CD4-positive, alpha-beta T cell (primary cell): ENCODE measurements at regions not wholly inside any gene's neighbourhood (a gene's known extent, or its start where the extent isn't known, plus 50 kb on each side); places are given as distances from the start of the nearest gene placed in this dataset.
A peak's percentile ranks its signal among the peaks of the same experiment; 100 is the strongest.
"Not testable (repeated sequence)": the region's sequence is repeated elsewhere in the genome, so short reads cannot be mapped to it uniquely, and the experiment has no call there.

Source experiments
- ATAC-seq: fragments of 200-7000 bp; cut with Tn5 transposase; one replicate; pipeline ENCODE4 v1.10.0; 2022; ENCODE audit warnings: mild to moderate bottlenecking; ENCODE audit not compliant: poor library complexity
- CTCF ChIA-PET: fragments of 350-600 bp; sonication (Branson Sonifier 250); formaldehyde crosslinking; loops from one replicate; lab custom pipeline; 2021; ENCODE audit warnings: antibody characterized with exemption, inconsistent platforms; lab: Charles Lee
- POLR2A ChIA-PET: fragments of 350-600 bp; sonication (Branson Sonifier 250); formaldehyde crosslinking; loops from one replicate; lab custom pipeline; 2021; ENCODE audit warnings: antibody characterized with exemption, inconsistent platforms; lab: Charles Lee
- DNase-seq, 14 experiments: peaks; one replicate each; pipeline ENCODE4 v3.0.0-alpha.2; 2013 to 2020; ENCODE audit warnings: mixed read lengths in 2 of 14
- H3K27ac ChIP-seq, 2 donors: one replicate each; pipeline versions ENCODE4 v1.5.1 to v1.7.0; 2013; ENCODE audit warnings: low read length in 2 of 2, low read depth in 1 of 2, mild to moderate bottlenecking in 1 of 2
- H3K27me3 ChIP-seq, 2 experiments: 1 replicate in 1 of 2; 2 replicates in 1 of 2; pipeline versions ENCODE4 v1.6.1 to v1.7.0; 2013; ENCODE audit warnings: low read length in 2 of 2, control low read depth in 1 of 2, mild to moderate bottlenecking in 1 of 2, moderate library complexity in 1 of 2; ENCODE audit not compliant: insufficient read depth in 2 of 2, control insufficient read depth in 1 of 2
- H3K36me3 ChIP-seq: one replicate; pipeline ENCODE4 v1.6.1; 2013; ENCODE audit warnings: low read length, control low read depth; ENCODE audit not compliant: insufficient read depth
- H3K4me1 ChIP-seq: one replicate; pipeline ENCODE4 v1.6.1; 2013; ENCODE audit warnings: low read length, control low read depth; ENCODE audit not compliant: insufficient read depth
- H3K4me3 ChIP-seq: one replicate; pipeline ENCODE4 v1.5.1; 2013; ENCODE audit warnings: mild to moderate bottlenecking, low read length, moderate library complexity
- H3K9me3 ChIP-seq, 2 experiments: 1 replicate in 1 of 2; 2 replicates in 1 of 2; pipeline versions ENCODE4 v1.6.1 to v1.7.0; 2013; ENCODE audit warnings: low read length in 2 of 2, mild to moderate bottlenecking in 2 of 2, control low read depth in 1 of 2, moderate library complexity in 1 of 2; ENCODE audit not compliant: control insufficient read depth in 1 of 2, insufficient read depth in 1 of 2
- H3K27ac Mint-ChIP-seq: one replicate; pipeline ENCODE4 v1.8.0; 2020; ENCODE audit warnings: mixed read lengths
- H3K27me3 Mint-ChIP-seq: one replicate; pipeline ENCODE4 v1.8.0; 2021; ENCODE audit warnings: mixed read lengths
- H3K36me3 Mint-ChIP-seq: one replicate; pipeline ENCODE4 v1.8.0; 2021; ENCODE audit warnings: low read depth, mixed read lengths
- H3K4me1 Mint-ChIP-seq: one replicate; pipeline ENCODE4 v1.8.0; 2021; ENCODE audit warnings: low read depth, mixed read lengths
- H3K4me3 Mint-ChIP-seq: one replicate; pipeline ENCODE4 v1.8.0; 2020; ENCODE audit warnings: mild to moderate bottlenecking, mixed read lengths
- H3K9me3 Mint-ChIP-seq: one replicate; pipeline ENCODE4 v1.8.0; 2020; ENCODE audit warnings: mixed read lengths
- CTCF ChIP-seq: fragments of 200-600 bp; IDR thresholded peaks from one replicate; pipeline ENCODE4 v1.8.0; 2022; ENCODE audit warnings: antibody characterized with exemption, mild to moderate bottlenecking
- intact Hi-C, 2 experiments: fragments of 100-400 bp; cut with DNase I in 1 of 2; cut with micrococcal nuclease in 1 of 2; formaldehyde crosslinking; loops; one replicate each; pipeline versions ENCODE4 v1.15.1 to v1.9.0; 2023 to 2025; cut with DNase I, micrococcal nuclease

DNA sequence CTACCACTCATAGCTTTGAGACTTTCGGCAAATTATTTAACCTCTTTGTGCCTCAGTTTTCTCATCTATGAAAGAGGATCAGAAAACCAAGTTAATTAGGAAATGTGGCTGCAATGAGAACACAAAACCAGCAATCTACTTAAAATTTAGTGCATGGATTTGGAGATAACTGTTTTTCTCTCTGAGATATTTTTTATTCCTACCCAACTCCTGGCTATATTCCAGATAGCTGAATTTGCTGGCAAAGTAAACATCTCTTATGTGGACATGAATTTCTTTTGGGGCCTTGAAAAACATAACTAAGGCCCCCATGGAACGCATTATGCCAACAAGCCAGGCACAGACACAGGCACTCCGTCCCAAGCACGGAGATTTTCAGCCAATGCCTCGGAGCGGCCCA lies 53.4 kb upstream of the FOXN3 start:
- intact Hi-C loops = no loop called here
- Mint-ChIP-seq H3K27me3 (no peaks in the 10 kb centered on the region), H3K4me3 (no peak overlapping the region), H3K9me3 (no peaks in the 10 kb centered on the region), H3K4me1 (peaks cover 57% of the 10 kb centered on the region), H3K27ac (peak overlapping the region; percentile 20), H3K36me3 (peaks cover 55% of the 10 kb centered on the region)
- ATAC-seq (no peak), DNase-seq (no peak)
- Histone ChIP-seq H3K36me3 (peaks cover 15% of the 10 kb centered on the region), H3K27me3 (no peaks in the 10 kb centered on the region), H3K27ac (no peak overlapping the region), H3K9me3 (no peaks in the 10 kb centered on the region), H3K4me3 (no peak overlapping the region), H3K4me1 (peaks cover 30% of the 10 kb centered on the region)
- ChIA-PET POLR2A (interaction anchor here (0.7 kb wide), 1 partner anchor 71 kb away, joined by 3 read pairs; no protein-coding TSS in a partner anchor), CTCF (no interaction called here)
- TF ChIP-seq CTCF = no peak

DNA sequence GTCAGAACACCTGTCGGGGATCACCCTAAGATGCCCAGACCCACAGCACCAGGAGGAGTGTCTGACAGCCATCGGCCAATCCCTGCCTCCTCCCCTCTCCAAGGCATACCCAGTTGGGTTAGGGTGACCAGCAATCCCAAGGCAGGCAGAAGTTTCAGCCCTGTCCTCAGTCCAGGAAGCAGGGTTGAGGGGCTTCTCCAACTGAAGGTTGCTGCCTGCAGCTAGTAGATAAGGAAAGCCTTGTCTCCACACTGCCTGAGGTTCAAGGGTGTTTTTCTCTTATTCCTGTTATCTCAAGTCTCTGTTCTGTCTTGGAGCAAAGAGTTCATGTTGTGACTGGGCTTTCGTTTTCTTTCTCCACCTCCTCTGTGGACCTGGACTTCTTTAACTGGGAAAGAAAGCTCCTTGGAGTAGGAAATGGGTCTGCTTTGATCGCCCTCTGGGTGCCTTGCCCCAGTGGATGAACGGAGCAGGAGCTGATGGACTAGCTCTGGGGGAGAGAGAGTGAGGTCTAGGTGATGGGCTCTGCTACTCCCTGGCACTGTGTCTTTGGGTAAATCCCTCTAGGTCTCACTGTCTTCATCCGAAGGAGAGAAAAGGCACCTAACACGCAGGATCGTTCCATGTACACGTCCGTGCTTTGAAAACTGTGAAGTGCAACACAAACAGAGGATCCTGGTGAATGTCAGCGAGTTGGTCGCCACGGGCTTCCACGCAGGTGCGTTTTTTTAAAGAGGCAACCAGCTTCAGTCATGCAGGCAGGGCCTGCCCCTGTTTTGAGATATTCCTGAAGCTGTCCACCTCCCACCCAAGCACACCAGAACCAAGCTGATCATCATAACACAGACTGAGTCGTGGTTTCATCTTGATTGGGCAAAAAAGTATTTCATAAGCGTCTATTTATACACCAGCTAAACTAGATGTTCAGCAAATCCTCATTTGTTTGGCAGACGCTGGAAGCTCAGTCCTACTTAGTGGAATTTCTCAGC lies 52.5 kb upstream of the FOXN3 start:
- ATAC-seq (no peak), DNase-seq (no peak)
- CTCF ChIA-PET = no interaction called here
- Mint-ChIP-seq H3K27ac (peak overlapping the region; percentile 36), H3K27me3 (no peaks in the 10 kb centered on the region), H3K4me3 (no peak overlapping the region), H3K36me3 (peaks cover 58% of the 10 kb centered on the region), H3K9me3 (no peaks in the 10 kb centered on the region), H3K4me1 (peaks cover 57% of the 10 kb centered on the region)
- POLR2A ChIA-PET = no interaction called here
- no peak for TF ChIP-seq CTCF
- Histone ChIP-seq H3K4me3 (no peak overlapping the region), H3K27me3 (no peaks in the 10 kb centered on the region), H3K27ac (no peak overlapping the region), H3K9me3 (no peaks in the 10 kb centered on the region), H3K4me1 (peaks cover 30% of the 10 kb centered on the region), H3K36me3 (peaks cover 17% of the 10 kb centered on the region)
- intact Hi-C loops = no loop called here

DNA sequence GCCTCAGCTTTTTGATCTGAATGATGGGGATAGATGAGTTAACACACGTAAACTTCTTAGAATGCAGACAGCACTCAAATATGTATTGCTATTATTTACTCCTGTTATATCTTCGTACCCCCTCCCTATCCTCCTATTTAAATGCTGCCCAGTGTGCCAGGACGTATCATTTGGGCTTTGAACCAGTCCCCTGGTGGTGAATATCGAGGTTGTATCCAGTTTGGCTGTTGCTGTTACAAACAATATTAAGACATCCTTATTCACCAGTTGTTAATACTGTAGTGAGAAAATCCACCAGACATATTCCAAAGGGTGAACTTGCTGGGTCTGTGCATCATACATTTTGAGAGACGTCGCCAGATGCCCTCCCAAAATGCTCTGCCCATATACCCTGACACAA lies 51.5 kb upstream of the FOXN3 start:
- H3K4me3 ChIP-seq = no peak overlapping the region
- ATAC-seq = no peak
- H3K36me3 Mint-ChIP-seq = peaks cover 60% of the 10 kb centered on the region
- peaks cover 17% of the 10 kb centered on the region for H3K36me3 ChIP-seq
- TF ChIP-seq CTCF = no peak
- no peaks in the 10 kb centered on the region for H3K9me3 ChIP-seq
- intact Hi-C loops = no loop called here
- no peak overlapping the region for H3K4me3 Mint-ChIP-seq
- H3K9me3 Mint-ChIP-seq = no peaks in the 10 kb centered on the region
- DNase-seq = no peak
- H3K27me3 Mint-ChIP-seq = no peaks in the 10 kb centered on the region
- H3K27me3 ChIP-seq = no peaks in the 10 kb centered on the region
- H3K4me1 ChIP-seq = peaks cover 30% of the 10 kb centered on the region
- peak overlapping the region; percentile 66 for H3K27ac Mint-ChIP-seq
- ChIA-PET POLR2A (no interaction called here), CTCF (no interaction called here)
- H3K27ac ChIP-seq = no peak overlapping the region
- H3K4me1 Mint-ChIP-seq = peaks cover 57% of the 10 kb centered on the region

GRCh38 chr14:89468030-89468429 lies 51.0 kb upstream of the FOXN3 start:
- POLR2A ChIA-PET, intact Hi-C loops, DNase-seq, H3K27me3 ChIP-seq, H3K4me3 ChIP-seq, H3K4me3 Mint-ChIP-seq, CTCF ChIA-PET, H3K27me3 Mint-ChIP-seq, ATAC-seq, H3K9me3 Mint-ChIP-seq, H3K27ac ChIP-seq, H3K9me3 ChIP-seq: not testable (repeated sequence)
- Histone ChIP-seq H3K4me1 (peaks cover 30% of the 10 kb centered on the region), H3K36me3 (peaks cover 15% of the 10 kb centered on the region)
- Mint-ChIP-seq H3K4me1 (peaks cover 53% of the 10 kb centered on the region), H3K27ac (peak overlapping the region; percentile 66), H3K36me3 (peaks cover 55% of the 10 kb centered on the region)
